Hematopoietic multipotent progenitor cell treated with erythropoietin and hydrocortisone succinate and interleukin-3 and kit ligand, for 8 days (in vitro differentiated cells): ENCODE measurements at regions not wholly inside any gene's neighbourhood (a gene's known extent, or its start where the extent isn't known, plus 50 kb on each side); places are given as distances from the start of the nearest gene placed in this dataset.
"Not testable (repeated sequence)": the region's sequence is repeated elsewhere in the genome, so short reads cannot be mapped to it uniquely, and the experiment has no call there.

ENCODE experiments used
- DNase-seq: peaks from one replicate; pipeline ENCODE4 v3.0.0-alpha.2; 2015

DNA sequence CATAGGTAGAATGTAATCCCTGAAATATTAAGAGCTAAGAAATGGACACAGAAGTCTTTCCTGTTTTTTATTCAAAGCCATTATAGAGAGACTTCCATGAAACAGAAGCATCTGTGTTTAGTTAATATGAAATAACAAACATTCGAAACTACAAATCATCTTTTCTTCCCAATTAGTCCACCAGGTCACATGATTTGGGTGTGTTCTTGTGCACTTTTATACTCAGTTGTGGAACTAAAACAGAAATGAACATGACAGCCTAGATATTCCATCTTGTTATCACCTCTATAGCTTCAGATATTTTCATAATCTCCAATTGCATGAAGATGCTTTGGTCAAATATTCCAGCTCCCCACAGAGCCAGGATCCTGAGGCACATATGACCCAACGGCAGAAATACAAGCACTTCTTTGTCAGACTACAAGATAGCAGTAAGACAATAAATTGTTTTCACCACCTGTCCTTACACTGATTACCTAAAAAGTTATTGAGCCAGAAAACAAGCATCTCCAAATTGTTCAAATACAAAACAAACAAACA is 116.8 kb upstream of the BEND6 start:
- no peak for DNase-seq

DNA sequence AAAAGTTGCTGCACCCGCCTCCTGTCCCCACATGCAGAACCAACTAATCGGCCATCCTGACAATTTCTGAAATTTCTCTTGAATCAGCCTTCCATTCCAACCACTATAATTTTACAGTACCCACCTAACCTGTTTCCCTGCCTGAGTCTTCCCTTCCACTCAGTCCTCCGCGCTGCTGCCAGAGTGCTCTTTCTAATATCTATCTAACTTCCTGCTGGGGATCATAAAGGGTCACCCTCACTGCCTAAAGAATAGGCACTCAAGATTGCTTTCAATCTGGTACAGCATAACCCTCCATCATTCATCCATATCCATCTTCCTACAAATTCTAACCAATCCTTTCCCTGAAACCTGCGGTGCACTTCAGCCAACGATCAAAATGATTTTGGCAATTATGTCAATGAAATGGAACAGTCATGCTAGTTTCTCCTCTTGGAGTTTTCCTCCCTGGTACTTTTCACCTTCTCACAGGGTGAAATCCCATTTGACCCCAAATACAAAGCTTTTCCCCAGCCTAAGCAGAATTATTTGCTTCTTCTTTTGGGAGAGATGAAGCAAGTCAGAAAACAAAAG is 117.5 kb upstream of the BEND6 start:
- no peak for DNase-seq

DNA sequence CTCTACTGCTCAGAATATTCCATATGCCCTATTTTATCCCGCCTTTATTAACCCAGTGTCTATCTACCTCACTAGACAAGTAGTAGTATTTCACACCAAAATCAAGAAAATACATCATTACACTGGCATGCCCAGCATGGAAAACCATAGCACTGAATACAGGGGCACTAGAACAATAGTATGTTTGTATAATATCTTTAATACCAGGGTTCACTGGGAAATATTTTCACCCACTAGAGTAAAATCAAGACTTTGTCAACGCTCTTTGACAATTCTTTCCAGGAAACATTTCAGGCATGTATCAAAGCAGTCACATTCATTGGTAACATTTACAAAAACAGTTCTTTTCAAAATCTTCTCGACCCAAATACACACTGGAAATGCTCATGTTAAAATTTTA is 119.3 kb upstream of the BEND6 start:
- DNase-seq = no peak

DNA sequence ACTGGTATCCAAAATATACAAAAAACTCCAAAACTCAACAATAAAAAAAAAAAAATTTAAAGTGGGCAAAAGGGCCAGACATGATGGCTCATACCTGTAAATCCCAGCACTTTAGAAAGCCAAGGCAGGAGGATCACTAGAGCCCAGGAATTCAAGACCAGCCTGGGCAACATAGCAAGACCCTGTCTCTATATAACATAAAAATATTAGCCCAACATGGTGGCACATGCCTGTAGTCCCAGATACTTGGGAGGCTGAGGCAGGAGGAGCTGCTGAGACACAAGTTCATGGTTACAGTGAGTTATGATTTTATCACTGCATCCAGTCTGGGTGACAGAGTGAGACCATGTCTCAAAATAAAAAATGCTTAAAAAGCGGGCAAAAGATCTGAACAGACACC is 121.0 kb upstream of the BEND6 start:
- DNase-seq = no peak

DNA sequence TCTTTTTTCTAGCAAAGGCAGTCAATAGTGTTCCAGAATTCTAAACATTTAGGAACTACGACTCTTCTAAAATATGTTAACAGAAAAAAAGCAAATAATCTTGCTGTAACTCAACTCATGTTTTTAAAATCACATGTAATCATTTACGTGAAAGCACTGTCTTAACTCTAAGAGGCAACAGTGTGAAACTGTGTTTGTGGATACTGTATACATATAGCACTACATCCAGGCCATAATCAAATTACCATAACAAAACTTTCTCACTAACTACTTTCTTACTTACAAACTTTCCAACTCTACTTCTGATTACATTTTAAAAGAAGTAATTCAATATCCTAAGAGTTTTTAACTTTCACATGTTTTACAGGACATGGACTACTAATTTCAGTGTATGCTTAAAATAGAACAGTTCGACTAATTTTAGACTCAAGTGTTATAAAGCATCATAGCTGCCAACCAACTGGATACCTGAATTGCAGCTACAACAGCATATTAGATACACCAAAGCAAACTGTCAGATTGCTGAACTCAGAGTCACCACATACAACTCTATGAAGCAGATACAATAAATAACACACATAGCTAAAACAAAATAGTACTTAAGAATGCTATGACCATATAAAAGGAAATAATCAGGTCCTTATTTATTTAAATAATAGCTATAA is 121.6 kb upstream of the BEND6 start:
- no peak for DNase-seq

DNA sequence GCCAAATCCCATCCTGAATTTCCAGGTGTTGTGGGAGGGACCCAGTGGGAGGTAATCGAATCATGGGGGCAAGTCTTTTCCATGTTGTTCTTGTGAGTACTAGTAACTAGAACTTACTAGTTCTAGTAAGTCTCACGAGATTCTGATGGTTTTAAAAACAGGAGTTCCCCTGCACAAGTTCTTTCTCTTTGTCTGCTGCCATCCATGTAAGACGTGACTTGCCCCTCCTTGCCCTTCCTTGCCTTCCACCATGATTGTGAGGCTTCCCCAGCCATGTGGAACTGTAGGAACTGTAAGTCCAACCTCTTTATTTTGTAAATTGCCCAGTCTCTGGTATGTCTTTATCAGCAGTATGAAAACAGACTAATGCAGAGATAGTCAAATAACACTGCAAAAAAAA is 122.7 kb upstream of the BEND6 start:
- no peak for DNase-seq

DNA sequence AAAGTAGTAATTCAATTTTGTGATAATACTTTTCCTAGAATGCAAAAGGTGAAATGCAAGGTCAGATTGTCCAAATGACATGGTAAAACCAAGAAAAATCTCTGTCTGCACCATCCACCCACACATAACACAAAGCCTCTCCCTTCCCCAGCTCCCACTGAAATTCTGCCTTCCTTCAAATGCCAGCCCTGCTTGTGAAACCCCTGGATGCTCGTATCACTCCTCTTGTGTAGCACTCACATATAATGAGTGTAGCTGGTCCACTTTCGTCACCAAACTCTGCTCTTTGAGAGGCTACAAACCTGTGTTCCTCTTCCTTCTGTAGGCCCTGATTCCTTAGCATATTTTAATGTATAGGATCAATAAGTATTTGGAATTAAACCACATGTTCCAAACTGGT is 123.6 kb upstream of the BEND6 start:
- DNase-seq = no peak

DNA sequence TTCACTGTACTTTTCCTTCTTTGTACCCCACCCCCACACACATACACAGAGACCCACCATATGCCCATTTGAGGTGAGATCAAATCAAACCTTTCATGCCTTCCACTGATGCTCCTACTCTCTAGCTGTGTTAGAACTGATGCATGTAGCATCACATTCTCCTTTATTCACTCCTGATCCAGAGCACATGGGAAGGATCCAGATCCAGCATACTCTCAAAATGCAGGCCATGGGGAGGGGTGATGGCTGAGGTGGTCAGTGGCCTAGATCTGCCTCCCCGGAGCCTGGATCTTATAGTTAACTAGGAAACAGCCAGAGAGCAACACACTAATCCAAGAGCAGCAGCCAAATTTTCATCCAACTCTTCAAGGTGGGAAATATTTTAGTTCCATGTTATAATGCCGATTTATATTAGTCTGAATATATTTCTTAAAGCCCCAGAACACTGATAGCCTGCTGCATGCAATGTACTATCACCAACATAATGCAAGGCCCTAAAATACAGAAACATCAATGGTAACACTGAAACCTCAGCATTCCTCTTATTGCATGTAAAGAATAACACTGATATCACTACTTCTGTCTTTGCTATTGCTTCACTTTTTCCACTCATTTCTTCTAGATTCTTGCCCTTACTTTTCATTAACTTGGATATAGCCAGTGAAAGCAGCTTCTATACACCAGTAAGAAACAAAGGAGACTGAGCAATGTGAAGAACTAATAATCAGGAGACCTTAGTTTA is 126.8 kb upstream of the BEND6 start:
- no peak for DNase-seq

DNA sequence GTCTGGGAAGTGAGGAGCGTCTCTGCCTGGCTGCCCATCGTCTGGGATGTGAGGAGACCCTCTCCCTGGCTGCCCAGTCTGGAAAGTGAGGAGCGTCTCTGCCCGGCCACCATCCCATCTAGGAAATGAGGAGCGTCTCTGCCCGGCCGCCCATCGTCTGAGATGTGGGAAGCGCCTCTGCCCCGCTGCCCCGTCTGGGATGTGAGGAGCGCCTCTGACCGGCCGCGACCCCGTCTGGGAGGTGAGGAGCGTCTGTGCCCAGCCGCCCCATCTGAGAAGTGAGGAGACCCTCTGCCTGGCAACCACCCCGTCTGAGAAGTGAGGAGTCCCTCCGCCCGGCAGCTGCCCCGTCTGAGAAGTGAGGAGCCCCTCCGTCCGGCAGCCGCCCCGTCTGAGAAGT is 130.5 kb upstream of the BEND6 start:
- not testable (repeated sequence) for DNase-seq

DNA sequence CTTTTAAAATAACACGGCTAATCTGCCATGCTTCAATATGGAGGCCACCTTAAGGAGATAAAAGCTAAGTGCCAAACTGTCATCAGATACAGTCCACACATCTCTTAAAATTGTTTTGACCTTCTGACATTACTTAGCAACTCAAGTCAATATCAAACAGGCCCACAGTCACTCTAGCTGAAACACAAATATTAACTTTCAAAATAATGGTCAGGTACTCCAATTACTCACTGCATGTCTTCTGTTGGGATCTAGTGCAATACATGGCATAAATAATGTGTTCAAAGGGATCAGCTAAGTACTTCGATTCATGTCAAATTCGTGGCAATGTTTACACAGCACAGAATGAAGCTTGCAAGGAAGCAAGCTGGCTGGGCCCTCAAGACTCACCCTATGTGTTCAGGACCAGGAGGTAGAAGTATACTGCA is 133.9 kb upstream of the BEND6 start:
- DNase-seq = no peak

DNA sequence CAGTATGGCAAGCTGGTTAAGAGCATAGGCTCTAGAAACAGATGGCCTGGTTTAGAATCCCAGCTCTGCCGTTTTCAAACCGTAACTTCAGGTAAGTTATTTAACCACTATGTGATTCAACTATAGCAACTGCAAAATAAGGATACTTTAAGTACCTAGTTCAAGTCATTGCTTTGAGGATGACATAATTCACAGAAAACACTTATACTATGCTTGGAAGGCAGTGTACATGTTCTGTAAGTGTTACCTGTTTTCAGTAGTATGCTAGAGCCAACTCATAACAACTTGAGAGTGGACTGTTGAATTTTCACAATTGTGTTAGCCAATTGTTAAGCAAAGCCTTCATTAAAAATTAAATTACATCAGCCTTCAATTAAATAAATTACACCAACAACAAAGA is 134.8 kb upstream of the BEND6 start:
- DNase-seq = no peak

DNA sequence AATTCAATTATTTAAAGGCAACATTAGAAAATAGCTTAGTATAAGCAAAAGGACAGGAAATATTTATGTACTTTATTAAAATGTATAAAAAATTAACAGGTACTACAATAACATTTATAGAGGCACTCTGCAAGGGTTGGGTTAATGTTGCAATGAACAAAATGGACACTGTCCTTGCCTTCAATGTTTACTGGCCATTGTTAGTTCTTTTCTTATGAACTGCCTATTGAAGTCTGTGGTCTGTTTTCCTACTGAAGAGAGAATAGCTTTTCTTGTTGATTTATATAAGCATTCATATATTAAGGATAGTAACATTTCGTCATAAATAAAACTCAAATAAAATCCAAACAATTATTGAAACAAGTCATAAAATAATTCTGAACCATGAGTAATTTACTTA is 135.3 kb upstream of the BEND6 start:
- DNase-seq = no peak

DNA sequence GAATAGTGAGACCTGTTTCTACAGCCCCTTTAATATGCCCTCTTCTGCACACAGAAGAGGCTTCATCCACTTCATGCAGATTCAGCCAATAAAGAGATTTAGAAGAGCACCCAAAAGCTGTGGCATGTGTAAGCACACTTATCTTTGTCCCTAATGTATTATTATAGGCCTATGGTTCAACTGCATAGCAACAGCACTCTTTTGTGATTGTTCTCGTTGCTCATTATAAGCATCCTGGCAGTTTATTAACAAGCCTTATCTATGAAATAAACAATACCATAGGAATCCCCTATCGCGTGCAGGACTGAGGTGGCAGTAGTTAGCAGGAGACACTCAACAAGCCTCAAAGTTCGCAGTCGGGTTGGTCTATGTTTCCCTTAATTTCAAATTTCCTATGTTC is 138.5 kb upstream of the BEND6 start:
- DNase-seq = no peak

DNA sequence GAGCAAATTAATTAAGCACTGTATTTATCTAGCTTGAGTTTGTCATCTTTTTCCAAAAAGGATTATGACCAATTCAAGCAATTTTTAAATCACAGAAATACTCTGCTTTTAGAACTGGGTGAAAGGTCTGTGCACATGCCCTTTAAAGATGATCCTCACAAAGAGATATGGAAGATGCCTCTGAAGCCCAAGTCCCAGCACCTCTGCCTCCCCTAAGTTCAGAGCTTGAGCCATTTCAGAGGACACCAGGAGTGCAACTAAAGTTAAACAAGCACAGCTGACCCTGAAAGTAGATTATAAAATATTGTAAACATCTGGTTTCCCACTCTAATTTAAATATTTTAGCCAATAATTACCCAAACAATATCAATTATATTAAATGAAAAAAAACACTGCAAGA is 139.5 kb upstream of the BEND6 start:
- no peak for DNase-seq

DNA sequence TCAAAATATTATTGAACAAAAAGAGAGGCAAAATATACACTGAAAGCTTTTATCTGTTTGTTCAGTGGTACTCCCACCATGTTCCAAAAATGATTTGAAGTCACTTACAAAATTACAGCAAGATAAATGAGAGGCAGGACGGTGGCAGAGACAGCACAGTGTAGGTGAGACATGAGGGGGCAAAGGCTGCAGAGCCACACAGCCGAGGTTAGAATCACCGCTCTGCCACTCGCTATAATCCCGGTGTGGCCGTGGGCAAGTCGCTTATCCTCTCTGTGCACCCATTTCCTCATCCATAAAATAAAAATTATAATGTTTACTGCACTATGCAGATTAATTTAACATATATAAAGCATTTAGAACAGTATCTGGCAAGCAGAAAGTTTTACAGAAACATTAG is 140.1 kb upstream of the BEND6 start:
- DNase-seq = no peak

DNA sequence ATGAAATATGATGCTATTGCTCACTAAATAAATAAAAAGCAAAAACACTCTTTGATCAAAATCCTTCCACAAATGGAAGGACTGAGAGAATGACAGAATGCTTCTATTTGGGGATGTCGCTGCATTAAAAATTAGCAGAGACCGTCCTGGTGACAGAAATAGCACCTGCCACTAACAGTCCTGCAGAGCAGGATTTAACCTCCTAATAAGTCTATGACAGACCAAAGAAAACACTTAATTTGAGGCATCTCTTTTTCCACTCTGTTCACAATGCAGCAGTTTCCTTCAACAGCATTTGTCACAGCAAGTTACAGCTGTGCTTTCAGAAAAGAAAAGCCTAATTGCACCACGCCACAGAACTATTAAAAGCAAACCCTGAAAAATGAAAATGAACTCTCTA is 140.6 kb upstream of the BEND6 start:
- no peak for DNase-seq

DNA sequence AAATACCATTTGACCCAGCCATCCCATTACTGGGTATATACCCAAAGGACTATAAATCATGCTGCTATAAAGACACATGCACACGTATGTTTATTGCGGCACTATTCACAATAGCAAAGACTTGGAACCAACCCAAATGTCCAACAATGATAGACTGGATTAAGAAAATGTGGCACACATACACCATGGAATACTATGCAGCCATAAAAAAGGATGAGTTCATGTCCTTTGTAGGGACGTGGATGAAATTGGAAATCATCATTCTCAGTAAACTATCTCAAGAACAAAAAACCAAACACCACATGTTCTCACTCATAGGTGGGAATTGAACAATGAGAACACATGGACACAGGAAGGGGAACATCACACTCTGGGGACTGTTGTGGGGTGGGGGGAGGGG is 142.1 kb upstream of the BEND6 start:
- DNase-seq = not testable (repeated sequence)

DNA sequence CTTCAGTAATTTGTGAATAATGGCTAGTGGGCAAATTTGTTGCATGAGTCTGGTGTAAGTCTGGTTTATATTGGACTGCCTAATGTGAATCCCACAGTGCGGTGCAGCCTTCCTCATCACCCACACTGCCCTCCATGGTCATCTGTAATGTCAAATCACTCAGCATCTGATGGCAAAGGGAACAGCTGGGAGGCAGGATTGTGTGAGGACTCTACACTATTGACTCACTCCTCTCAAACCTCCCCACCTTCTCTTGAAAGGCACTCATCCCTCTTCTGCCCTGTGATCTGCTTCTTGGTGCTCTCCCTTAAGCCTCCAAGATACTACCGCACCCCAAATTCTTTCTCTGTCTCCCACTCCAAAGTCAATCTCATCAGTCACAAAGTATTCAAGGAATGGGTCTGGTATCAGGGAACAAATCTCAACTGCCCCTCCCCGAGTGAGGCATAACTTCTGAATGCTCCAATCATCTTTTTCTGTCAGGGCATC is 146.0 kb upstream of the BEND6 start:
- DNase-seq = no peak

DNA sequence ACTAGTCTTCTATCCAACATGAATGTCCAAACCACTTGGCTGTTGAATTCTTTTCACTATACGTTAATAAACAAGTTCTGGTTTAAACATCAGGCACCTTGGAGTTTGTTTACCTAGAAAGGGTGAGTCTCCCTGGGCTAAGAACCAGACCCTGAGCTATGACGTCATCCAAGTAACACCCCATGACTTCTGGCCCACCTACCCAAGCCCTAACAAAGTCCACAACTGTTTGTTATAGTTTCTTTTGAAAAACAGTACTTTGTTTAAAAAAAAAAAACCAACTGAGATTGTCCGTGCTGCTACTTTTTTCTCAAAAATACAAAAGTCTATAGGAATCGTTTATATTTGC is 146.9 kb upstream of the BEND6 start:
- no peak for DNase-seq

DNA sequence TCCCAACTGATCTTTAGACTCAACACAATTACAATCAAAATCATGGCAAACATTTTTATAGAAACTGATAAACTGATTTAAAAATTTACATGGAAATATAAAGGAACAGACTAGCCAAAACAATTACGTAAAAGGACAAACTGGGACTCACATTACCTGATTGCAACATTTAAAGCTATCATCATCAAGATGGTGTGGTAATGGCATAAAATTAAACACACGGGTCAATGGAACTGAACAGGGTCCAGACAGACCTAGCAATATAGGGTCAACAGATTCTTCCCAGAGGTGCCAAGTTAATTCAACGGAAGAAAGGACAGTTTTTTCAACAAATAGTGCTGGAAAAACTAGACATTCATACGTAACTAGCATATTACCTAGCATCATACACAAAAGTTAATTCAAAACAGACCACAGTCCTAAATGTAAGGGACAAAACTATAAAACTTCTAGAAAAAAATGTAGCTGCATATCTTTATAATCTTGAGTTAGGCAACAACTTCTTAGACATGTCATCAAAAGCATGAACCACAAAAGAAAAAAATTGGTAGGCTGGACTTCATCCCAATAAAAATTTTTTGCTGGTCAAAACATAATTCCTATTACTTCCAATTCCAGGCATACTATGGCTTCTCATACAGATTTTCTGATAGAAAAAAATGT is 147.4 kb upstream of the BEND6 start:
- no peak for DNase-seq

DNA sequence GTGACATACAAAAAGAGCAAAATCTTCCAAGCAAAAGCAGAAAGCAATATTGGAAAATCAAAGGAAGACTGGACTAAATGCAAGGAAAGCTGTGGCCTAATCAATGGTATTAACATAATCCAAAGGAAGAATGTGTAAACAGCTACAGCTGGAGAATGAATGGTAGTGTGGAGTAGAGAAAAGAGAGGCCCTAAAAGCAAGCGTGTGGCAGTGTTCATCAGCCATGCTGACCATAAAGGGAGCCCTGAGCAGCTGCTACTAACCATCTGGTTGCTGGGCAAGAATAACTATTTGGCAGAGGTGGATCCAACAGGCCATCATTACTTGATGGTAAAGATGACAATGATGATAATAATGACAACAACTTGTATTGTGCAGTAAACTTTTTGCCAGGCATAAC is 148.5 kb upstream of the BEND6 start:
- no peak for DNase-seq

DNA sequence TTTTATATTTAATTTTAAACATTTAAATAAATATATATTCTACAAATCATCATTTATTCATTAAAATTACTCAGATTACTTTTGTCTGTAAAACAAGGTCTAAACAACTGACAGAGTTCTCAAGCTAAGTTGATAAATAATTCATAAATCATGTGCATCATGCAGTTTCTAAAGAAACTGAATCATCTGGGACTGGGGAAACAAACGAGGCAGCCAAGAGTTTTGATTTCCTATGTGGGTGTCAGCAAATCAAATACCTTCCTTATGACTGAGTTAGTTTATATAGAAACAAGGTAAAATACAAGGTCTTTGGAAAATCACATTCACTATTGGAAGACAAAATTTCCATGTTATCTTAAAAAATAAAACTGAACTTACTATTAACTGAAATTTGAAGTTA is 149.9 kb upstream of the BEND6 start:
- DNase-seq = no peak

DNA sequence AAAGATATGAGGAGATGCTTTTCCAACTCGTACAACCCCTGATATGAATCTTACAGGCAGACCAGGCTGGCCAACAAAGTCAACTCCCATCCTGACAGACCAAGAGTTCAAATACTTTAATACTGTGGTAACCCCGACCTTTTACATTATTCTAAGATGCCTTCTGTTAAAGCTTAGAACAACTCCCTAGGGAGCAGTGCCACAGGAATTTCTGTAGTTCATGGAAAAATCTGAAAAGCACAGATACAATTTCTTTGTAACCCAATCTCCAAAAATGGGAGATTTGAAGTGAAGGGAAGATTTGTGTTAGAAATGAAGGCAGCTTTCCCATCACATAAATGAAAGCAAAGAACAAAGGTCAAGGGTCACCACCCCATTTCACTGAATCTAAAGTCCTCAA is 151.3 kb upstream of the BEND6 start:
- no peak for DNase-seq

DNA sequence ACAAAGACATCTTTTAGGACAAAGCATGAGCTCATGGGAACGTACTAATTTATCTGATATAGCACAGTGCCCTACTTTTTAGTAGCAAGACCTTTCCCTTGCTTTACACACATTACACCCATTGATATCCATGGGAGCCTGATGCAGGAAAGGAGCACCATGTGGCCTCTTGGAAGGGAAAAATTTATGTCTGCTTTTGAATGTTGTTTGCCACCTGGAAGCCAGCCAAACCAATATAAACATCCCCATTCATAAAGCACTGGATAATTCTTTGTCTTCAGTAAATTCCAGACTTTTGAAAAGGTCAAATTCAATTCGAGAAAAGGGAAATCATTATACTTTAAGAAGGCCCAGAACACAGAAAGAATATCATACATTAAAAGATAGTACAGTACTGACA is 152.3 kb upstream of the BEND6 start:
- DNase-seq = no peak
